ENCODE measurements at regions not wholly inside any gene's neighbourhood (a gene's known extent, or its start where the extent isn't known, plus 50 kb on each side); places are given as distances from the start of the nearest gene placed in this dataset.

- intact Hi-C loops (cut with micrococcal nuclease), result no loop called here
- Mint-ChIP-seq H3K36me3 (no peaks in the 10 kb centered on the region), H3K9me3 (peaks cover 0 to 2% of the 10 kb centered on the region in 2 donors), H3K27me3 (ENCODE audit: low read depth in 2 of 2) (no peaks in the 10 kb centered on the region), H3K27ac (no peak overlapping the region), H3K4me3 (no peak overlapping the region), H3K4me1 (peaks cover 11 to 25% of the 10 kb centered on the region in 2 donors)
- H3K27me3 ChIP-seq (ENCODE audit: control insufficient read depth, insufficient read depth, low read length), result no peaks in the 10 kb centered on the region
- H3K4me3 ChIP-seq (ENCODE audit: low read length), result no peak overlapping the region
- no peak for DNase-seq
- no peaks in the 10 kb centered on the region for H3K4me1 ChIP-seq (ENCODE audit: control insufficient read depth, insufficient read depth, low read length)
- no peak for ATAC-seq
- no peaks in the 10 kb centered on the region for H3K36me3 ChIP-seq (ENCODE audit: control insufficient read depth, insufficient read depth, low read length)
- 90% methylated on average over 1 of the region's 1 CpG for WGBS (ENCODE audit: insufficient coverage)
- H3K9me3 ChIP-seq (ENCODE audit: control insufficient read depth, insufficient read depth, low read length), result no peaks in the 10 kb centered on the region
- no peak for TF ChIP-seq CTCF (IDR thresholded peaks at IDR 0.05)
- H3K27ac ChIP-seq (ENCODE audit: low read length), result no peak overlapping the region
Observed at GRCh38 chr3:31180274-31180673, 285.8 kb upstream of the GADL1 start.

- DNase-seq, result no peak
- no peaks in the 10 kb centered on the region for H3K27me3 Mint-ChIP-seq (ENCODE audit: low read depth in 2 of 2)
- H3K9me3 ChIP-seq (ENCODE audit: control insufficient read depth, insufficient read depth, low read length), result no peaks in the 10 kb centered on the region
- no peaks in the 10 kb centered on the region for H3K4me1 ChIP-seq (ENCODE audit: control insufficient read depth, insufficient read depth, low read length)
- TF ChIP-seq CTCF (IDR thresholded peaks at IDR 0.05), result no peak
- WGBS (ENCODE audit: insufficient coverage), result 88% methylated on average over 16 of the region's 16 CpGs
- peaks cover 11 to 25% of the 10 kb centered on the region in 2 donors for H3K4me1 Mint-ChIP-seq
- no peaks in the 10 kb centered on the region for H3K36me3 ChIP-seq (ENCODE audit: control insufficient read depth, insufficient read depth, low read length)
- H3K4me3 ChIP-seq (ENCODE audit: low read length), result no peak overlapping the region
- H3K9me3 Mint-ChIP-seq, result peaks cover 0 to 2% of the 10 kb centered on the region in 2 donors
- no peak overlapping the region for H3K4me3 Mint-ChIP-seq
- intact Hi-C loops (cut with micrococcal nuclease), result no loop called here
- no peaks in the 10 kb centered on the region for H3K36me3 Mint-ChIP-seq
- H3K27ac ChIP-seq (ENCODE audit: low read length), result no peak overlapping the region
- no peak overlapping the region for H3K27ac Mint-ChIP-seq
- ATAC-seq, result no peak
- no peaks in the 10 kb centered on the region for H3K27me3 ChIP-seq (ENCODE audit: control insufficient read depth, insufficient read depth, low read length)
Observed at GRCh38 chr3:31181661-31182060, 287.2 kb upstream of the GADL1 start.

GRCh38 chr3:31182661-31183060 is 288.2 kb upstream of the GADL1 start:
- H3K9me3 Mint-ChIP-seq, result no peaks in the 10 kb centered on the region
- Histone ChIP-seq H3K4me3 (ENCODE audit: low read length) (no peak overlapping the region), H3K27ac (ENCODE audit: low read length) (no peak overlapping the region), H3K36me3 (ENCODE audit: control insufficient read depth, insufficient read depth, low read length) (no peaks in the 10 kb centered on the region), H3K27me3 (ENCODE audit: control insufficient read depth, insufficient read depth, low read length) (no peaks in the 10 kb centered on the region), H3K4me1 (ENCODE audit: control insufficient read depth, insufficient read depth, low read length) (no peaks in the 10 kb centered on the region), H3K9me3 (ENCODE audit: control insufficient read depth, insufficient read depth, low read length) (no peaks in the 10 kb centered on the region)
- H3K27ac Mint-ChIP-seq, result no peak overlapping the region
- H3K4me1 Mint-ChIP-seq, result peaks cover 11 to 16% of the 10 kb centered on the region in 2 donors
- H3K36me3 Mint-ChIP-seq, result no peaks in the 10 kb centered on the region
- DNase-seq (no peak), ATAC-seq (no peak)
- intact Hi-C loops (cut with micrococcal nuclease), result no loop called here
- no peak for TF ChIP-seq CTCF (IDR thresholded peaks at IDR 0.05)
- no peak overlapping the region for H3K4me3 Mint-ChIP-seq
- 96% methylated on average over 1 of the region's 1 CpG for WGBS (ENCODE audit: insufficient coverage)
- no peaks in the 10 kb centered on the region for H3K27me3 Mint-ChIP-seq (ENCODE audit: low read depth in 2 of 2)

- H3K36me3 Mint-ChIP-seq, result no peaks in the 10 kb centered on the region
- no peak for ATAC-seq
- H3K9me3 Mint-ChIP-seq, result no peaks in the 10 kb centered on the region
- Histone ChIP-seq H3K4me1 (ENCODE audit: control insufficient read depth, insufficient read depth, low read length) (no peaks in the 10 kb centered on the region), H3K36me3 (ENCODE audit: control insufficient read depth, insufficient read depth, low read length) (no peaks in the 10 kb centered on the region), H3K9me3 (ENCODE audit: control insufficient read depth, insufficient read depth, low read length) (no peaks in the 10 kb centered on the region), H3K27me3 (ENCODE audit: control insufficient read depth, insufficient read depth, low read length) (no peaks in the 10 kb centered on the region), H3K27ac (ENCODE audit: low read length) (no peak overlapping the region), H3K4me3 (ENCODE audit: low read length) (no peak overlapping the region)
- no peak for DNase-seq
- intact Hi-C loops (cut with micrococcal nuclease), result no loop called here
- H3K4me1 Mint-ChIP-seq, result no peaks in the 10 kb centered on the region
- no peak overlapping the region for H3K27ac Mint-ChIP-seq
- 90% methylated on average over 2 of the region's 3 CpGs for WGBS (ENCODE audit: insufficient coverage)
- no peak overlapping the region for H3K4me3 Mint-ChIP-seq
- no peaks in the 10 kb centered on the region for H3K27me3 Mint-ChIP-seq (ENCODE audit: low read depth in 2 of 2)
- no peak for TF ChIP-seq CTCF (IDR thresholded peaks at IDR 0.05)
Observed at GRCh38 chr3:31184261-31185061, 290.0 kb upstream of the GADL1 start.
